Psoas muscle (tissue), 7 donors: ENCODE measurements at regions not wholly inside any gene's neighbourhood (a gene's known extent, or its start where the extent isn't known, plus 50 kb on each side); places are given as distances from the start of the nearest gene placed in this dataset.

Experiments
- ATAC-seq, 4 donors: fragments of 200-7000 bp; cut with Tn5 transposase; one replicate each; pipeline ENCODE4 v1.9.1; 2020; ENCODE audit warnings: moderate library complexity in 3 of 4, mild to moderate bottlenecking in 2 of 4
- DNase-seq, 2 donors: peaks; one replicate each; pipeline ENCODE4 v3.0.0-alpha.2; 2020
- H3K27ac ChIP-seq: fragments of 200-600 bp; one replicate; pipeline ENCODE4 v1.8.0; 2022
- H3K27me3 ChIP-seq, 3 donors: fragments of 200-600 bp in 1 of 3; one replicate each; pipeline versions ENCODE4 v1.6.1 to v1.8.0; 2013 to 2022; ENCODE audit warnings: low read length in 2 of 3, mild to moderate bottlenecking in 2 of 3, moderate library complexity in 1 of 3; ENCODE audit not compliant: insufficient read depth in 3 of 3
- H3K36me3 ChIP-seq, 2 donors: fragments of 200-600 bp in 1 of 2; one replicate each; pipeline versions ENCODE4 v1.6.1 to v1.8.0; 2013 to 2022; ENCODE audit warnings: low read depth in 1 of 2, mild to moderate bottlenecking in 1 of 2, moderate library complexity in 1 of 2; ENCODE audit not compliant: insufficient read depth in 1 of 2
- H3K4me1 ChIP-seq: fragments of 200-600 bp; one replicate; pipeline ENCODE4 v1.8.0; 2022
- H3K4me3 ChIP-seq: fragments of 200-600 bp; one replicate; pipeline ENCODE4 v1.8.0; 2022; ENCODE audit warnings: mild to moderate bottlenecking
- H3K9me3 ChIP-seq: fragments of 200-600 bp; one replicate; pipeline ENCODE4 v1.8.0; 2022
- WGBS, 3 donors: extraction: QIAGEN DNeasy Blood & Tissue Kit; methylation state at CpG; one replicate each; pipeline versions ENCODE4 v1.1.6 to v1.1.7; 2013; 5-methylcytosine and 5-hydroxymethylcytosine counted together
- intact Hi-C, 2 donors: fragments of 100-400 bp; cut with DNase I; formaldehyde crosslinking; loops; one replicate each; pipeline versions ENCODE4 v1.11.0 to v1.14.2; 2022
- TF ChIP-seq, protein P1 (sequence below): fragments of 200-600 bp; IDR thresholded peaks from one replicate; pipeline ENCODE4 v1.8.0; 2022; ENCODE audit warnings: antibody characterized with exemption
- donor health status: healthy with polysubstance abuse.
- donor health status: DM: no; HTN: no; CAD: no; lungs with moderate emphysema.
- donor health status: Bipolar disorder and iron deficiency.
- donor health status: healthy.
- donor health status: DM: yes; HTN: yes; CAD: no.
- donor health status: DM: no; HTN: no; CAD: no.
- donor health status: DM: yes; HTN: yes; CAD: no.

DNA sequence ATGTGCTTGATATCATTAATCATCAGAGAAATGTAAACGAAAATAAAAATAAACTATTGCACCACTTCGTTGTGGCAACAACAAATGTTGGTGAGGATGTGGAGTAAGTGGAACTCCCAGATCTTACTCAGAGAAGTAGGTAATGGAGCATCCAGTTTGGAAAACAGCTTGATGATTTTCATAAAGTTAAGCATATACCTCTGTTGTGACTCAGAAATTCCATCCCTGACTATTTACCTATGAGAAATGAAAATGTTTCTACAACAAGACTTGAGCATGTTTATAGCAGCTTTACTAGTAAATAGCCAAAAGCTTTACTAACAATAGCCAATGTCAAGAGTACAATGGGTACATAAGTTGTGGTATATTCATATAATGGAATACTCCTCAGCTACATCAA is 214.7 kb upstream of the NMUR2 start:
- H3K27me3 ChIP-seq, result no peaks in the 10 kb centered on the region
- H3K36me3 ChIP-seq, result no peaks in the 10 kb centered on the region
- H3K4me3 ChIP-seq, result no peak overlapping the region
- TF ChIP-seq, protein P1, sequence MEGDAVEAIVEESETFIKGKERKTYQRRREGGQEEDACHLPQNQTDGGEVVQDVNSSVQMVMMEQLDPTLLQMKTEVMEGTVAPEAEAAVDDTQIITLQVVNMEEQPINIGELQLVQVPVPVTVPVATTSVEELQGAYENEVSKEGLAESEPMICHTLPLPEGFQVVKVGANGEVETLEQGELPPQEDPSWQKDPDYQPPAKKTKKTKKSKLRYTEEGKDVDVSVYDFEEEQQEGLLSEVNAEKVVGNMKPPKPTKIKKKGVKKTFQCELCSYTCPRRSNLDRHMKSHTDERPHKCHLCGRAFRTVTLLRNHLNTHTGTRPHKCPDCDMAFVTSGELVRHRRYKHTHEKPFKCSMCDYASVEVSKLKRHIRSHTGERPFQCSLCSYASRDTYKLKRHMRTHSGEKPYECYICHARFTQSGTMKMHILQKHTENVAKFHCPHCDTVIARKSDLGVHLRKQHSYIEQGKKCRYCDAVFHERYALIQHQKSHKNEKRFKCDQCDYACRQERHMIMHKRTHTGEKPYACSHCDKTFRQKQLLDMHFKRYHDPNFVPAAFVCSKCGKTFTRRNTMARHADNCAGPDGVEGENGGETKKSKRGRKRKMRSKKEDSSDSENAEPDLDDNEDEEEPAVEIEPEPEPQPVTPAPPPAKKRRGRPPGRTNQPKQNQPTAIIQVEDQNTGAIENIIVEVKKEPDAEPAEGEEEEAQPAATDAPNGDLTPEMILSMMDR, result no peak
- ATAC-seq (no peak), DNase-seq (no peak)
- no peaks in the 10 kb centered on the region for H3K9me3 ChIP-seq
- H3K27ac ChIP-seq, result no peak overlapping the region
- H3K4me1 ChIP-seq, result no peaks in the 10 kb centered on the region
- 65 to 75% (median 73%) methylated on average over 2 of the region's 2 CpGs for WGBS, 3 donors
- intact Hi-C loops, result no loop called here

DNA sequence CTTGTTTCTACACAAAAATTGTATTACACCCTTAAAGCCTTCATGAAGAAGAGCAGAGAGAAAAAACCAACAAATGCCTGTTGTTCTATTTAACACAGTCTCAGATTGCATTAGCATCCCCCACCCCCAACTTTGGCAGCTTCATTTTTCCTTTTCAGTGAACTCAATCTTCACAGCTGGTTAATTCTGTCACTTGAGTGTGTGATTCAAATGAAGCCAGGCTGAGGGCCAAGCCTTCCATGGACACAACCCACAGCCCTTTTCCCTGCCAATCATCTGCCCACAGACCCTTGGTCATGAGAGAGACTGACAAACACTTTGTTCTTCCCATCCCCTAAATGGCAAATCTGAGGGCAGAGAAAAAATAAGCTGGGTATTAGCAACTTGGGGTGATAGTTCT is 217.5 kb upstream of the NMUR2 start:
- intact Hi-C loops, result no loop called here
- H3K27me3 ChIP-seq, result peaks cover 0 to 2% (median 0%) of the 10 kb centered on the region in 3 donors

DNA sequence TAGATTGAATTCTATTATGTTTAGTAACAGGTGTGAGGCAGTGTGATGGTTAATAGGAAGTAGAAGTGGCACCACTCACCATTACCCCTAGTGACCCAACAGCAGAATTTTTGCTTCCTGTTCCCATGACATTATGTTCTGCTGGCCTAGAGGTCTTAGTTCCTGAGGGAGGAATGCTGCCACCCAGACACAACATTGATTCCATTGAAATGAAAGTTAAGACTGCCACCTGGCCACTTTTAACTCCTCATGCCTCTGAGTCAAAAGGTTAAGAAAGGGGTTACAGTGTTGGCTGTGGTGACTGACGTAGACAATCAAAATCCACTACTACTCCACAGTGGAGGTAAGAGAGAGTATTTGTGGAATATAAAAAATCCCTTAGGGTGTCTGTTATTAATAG is 218.9 kb upstream of the NMUR2 start:
- TF ChIP-seq, protein P1, result no peak
- WGBS, 3 donors, result 39 to 46% (median 40%) methylated on average over 1 of the region's 1 CpG
- peaks cover 0 to 2% (median 0%) of the 10 kb centered on the region in 3 donors for H3K27me3 ChIP-seq
- intact Hi-C loops, result no loop called here
- ATAC-seq, result no peak
- H3K9me3 ChIP-seq, result no peaks in the 10 kb centered on the region
- H3K4me3 ChIP-seq, result no peak overlapping the region
- DNase-seq, result no peak
- no peak overlapping the region for H3K27ac ChIP-seq
- H3K4me1 ChIP-seq, result no peaks in the 10 kb centered on the region
- H3K36me3 ChIP-seq, result no peaks in the 10 kb centered on the region

More for the DNA sequence above, 217.5 kb upstream of the NMUR2 start:
- Histone ChIP-seq H3K9me3 (no peaks in the 10 kb centered on the region), H3K36me3 (no peaks in the 10 kb centered on the region), H3K4me1 (no peaks in the 10 kb centered on the region), H3K27ac (no peak overlapping the region), H3K4me3 (no peak overlapping the region)
- DNase-seq, result no peak
- no peak for ATAC-seq
- TF ChIP-seq, protein P1, result no peak

DNA sequence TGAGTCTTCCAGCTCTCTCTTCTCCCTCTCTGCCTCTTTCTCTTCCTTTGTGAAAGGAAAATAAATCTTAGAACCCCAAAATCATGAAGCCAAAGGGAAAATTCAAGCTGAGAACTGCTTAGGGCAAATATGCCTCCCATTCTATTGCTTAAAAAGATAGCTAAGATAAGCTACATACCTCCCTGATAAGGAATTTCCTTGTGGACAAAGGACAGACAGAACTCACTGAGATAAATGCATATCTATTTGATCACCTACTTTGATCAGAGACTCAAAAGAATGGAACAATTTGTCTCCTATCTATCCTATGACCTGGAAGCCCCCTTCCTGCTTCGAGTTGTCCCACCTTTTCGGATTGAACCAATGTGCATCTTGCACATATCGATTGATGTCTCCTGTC is 220.6 kb upstream of the NMUR2 start:
- H3K9me3 ChIP-seq, result no peaks in the 10 kb centered on the region
- ATAC-seq (no peak), DNase-seq (no peak)
- H3K36me3 ChIP-seq, result no peaks in the 10 kb centered on the region
- WGBS, 3 donors, result 86 to 89% (median 86%) methylated on average over 3 of the region's 3 CpGs
- H3K4me1 ChIP-seq, result no peaks in the 10 kb centered on the region
- H3K27me3 ChIP-seq, result peaks cover 0 to 2% (median 0%) of the 10 kb centered on the region in 3 donors
- no peak overlapping the region for H3K4me3 ChIP-seq
- H3K27ac ChIP-seq, result no peak overlapping the region
- TF ChIP-seq, protein P1, result no peak
- intact Hi-C loops, result no loop called here

DNA sequence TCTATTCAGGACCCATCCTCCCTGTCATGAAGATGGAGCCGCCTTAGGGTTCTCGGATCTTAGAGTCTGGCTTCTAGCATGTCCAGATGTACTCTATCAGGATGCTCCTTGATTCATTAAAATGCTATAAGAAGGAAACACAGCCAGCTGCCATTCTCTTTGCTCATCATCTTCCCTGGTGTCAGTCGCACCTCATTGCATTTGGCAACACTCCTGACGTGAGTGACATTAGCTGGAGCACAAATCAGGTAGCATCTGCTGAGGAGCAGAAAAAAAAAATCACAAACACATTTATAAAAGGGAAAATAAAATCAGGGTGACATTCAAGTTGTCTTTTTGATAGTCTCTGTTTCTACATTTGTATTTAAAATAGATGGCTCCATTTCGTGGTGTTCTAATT is 226.1 kb upstream of the NMUR2 start:
- H3K4me3 ChIP-seq, result no peak overlapping the region
- intact Hi-C loops, result no loop called here
- whole genome bisulfite sequencing, 3 donors, result 74 to 87% (median 74%) methylated on average over 5 of the region's 5 CpGs
- DNase-seq (no peak), ATAC-seq (no peak)
- no peaks in the 10 kb centered on the region for H3K9me3 ChIP-seq
- H3K4me1 ChIP-seq, result no peaks in the 10 kb centered on the region
- no peaks in the 10 kb centered on the region for H3K36me3 ChIP-seq
- TF ChIP-seq, protein P1, result no peak
- no peak overlapping the region for H3K27ac ChIP-seq
- H3K27me3 ChIP-seq, result no peaks in the 10 kb centered on the region
